ENCODE measurements at regions not wholly inside any gene's neighbourhood (a gene's known extent, or its start where the extent isn't known, plus 50 kb on each side); places are given as distances from the start of the nearest gene placed in this dataset.

GRCh38 chr5:167447466-167448375, 843.7 kb upstream of the WWC1 start:
- no peak overlapping the region for H3K4me3 ChIP-seq
- TF ChIP-seq, protein P1, sequence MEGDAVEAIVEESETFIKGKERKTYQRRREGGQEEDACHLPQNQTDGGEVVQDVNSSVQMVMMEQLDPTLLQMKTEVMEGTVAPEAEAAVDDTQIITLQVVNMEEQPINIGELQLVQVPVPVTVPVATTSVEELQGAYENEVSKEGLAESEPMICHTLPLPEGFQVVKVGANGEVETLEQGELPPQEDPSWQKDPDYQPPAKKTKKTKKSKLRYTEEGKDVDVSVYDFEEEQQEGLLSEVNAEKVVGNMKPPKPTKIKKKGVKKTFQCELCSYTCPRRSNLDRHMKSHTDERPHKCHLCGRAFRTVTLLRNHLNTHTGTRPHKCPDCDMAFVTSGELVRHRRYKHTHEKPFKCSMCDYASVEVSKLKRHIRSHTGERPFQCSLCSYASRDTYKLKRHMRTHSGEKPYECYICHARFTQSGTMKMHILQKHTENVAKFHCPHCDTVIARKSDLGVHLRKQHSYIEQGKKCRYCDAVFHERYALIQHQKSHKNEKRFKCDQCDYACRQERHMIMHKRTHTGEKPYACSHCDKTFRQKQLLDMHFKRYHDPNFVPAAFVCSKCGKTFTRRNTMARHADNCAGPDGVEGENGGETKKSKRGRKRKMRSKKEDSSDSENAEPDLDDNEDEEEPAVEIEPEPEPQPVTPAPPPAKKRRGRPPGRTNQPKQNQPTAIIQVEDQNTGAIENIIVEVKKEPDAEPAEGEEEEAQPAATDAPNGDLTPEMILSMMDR (IDR thresholded peaks at IDR 0.05 in 8 of 11, conservative IDR thresholded peaks at IDR 0.05 in 3 of 11) = no peak
- TF ChIP-seq POLR2A (IDR thresholded peaks at IDR 0.05) (no peak), POLR2AphosphoS5 (IDR thresholded peaks at IDR 0.05) (no peak)
- intact Hi-C loops (cut with DNase I; ENCODE audit: low total_unique reads) = no loop called here
- 57 to 66% (median 59%) methylated on average over 8 of the region's 8 CpGs for WGBS, 5 donors
- DNase-seq = no peak
- no peaks in the 10 kb centered on the region for H3K36me3 ChIP-seq
- no peaks in the 10 kb centered on the region for H3K27me3 ChIP-seq (replicated peaks in 1 of 7)
- no peaks in the 10 kb centered on the region for H3K4me1 ChIP-seq
- peaks cover 0 to 13% (median 0%) of the 10 kb centered on the region in 8 donors for H3K9me3 ChIP-seq
- no peak overlapping the region for H3K27ac ChIP-seq

GRCh38 chr5:167448376-167448775, 843.1 kb upstream of the WWC1 start:
- TF ChIP-seq POLR2A (IDR thresholded peaks at IDR 0.05) (no peak), POLR2AphosphoS5 (IDR thresholded peaks at IDR 0.05) (no peak)
- TF ChIP-seq, protein P1 (IDR thresholded peaks at IDR 0.05 in 8 of 11, conservative IDR thresholded peaks at IDR 0.05 in 3 of 11) = no peak
- WGBS, 5 donors = 62 to 75% (median 72%) methylated on average over 7 of the region's 7 CpGs
- no peak for DNase-seq

GRCh38 chr5:167451076-167451475, 840.4 kb upstream of the WWC1 start:
- no peak for DNase-seq
- WGBS, 5 donors = 77 to 88% (median 86%) methylated on average over 7 of the region's 7 CpGs
- intact Hi-C loops (cut with DNase I; ENCODE audit: low total_unique reads) = no loop called here

More at GRCh38 chr5:167448376-167448775, 843.1 kb upstream of the WWC1 start:
- no peaks in the 10 kb centered on the region for H3K36me3 ChIP-seq
- intact Hi-C loops (cut with DNase I; ENCODE audit: low total_unique reads) = no loop called here
- no peaks in the 10 kb centered on the region for H3K4me1 ChIP-seq
- H3K27ac ChIP-seq = no peak overlapping the region
- no peak overlapping the region for H3K4me3 ChIP-seq
- peaks cover 0 to 11% (median 0%) of the 10 kb centered on the region in 8 donors for H3K9me3 ChIP-seq
- no peaks in the 10 kb centered on the region for H3K27me3 ChIP-seq (replicated peaks in 1 of 7)

DNA sequence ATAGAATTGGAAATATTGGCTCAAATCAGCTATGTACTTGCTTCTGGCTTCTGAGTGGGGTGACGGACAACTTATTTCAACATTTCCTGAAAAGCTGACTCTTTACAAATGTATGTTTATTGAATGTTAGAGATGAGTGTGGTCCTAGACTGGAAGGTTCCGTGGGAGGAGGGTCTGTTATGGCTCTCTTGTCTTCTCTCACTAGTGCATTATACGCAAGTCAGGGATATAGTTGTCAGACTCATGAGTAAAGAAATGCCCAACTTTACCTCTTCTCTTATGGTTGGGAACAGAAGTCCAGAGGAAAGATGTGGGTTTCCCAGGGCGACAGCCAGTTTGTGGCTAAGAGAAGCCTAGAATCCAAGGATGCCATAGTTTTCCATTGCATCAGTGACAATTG, 839.3 kb upstream of the WWC1 start:
- H3K4me3 ChIP-seq = no peak overlapping the region
- 83 to 91% (median 87%) methylated on average over 4 of the region's 4 CpGs for WGBS, 5 donors
- intact Hi-C loops (cut with DNase I; ENCODE audit: low total_unique reads) = no loop called here

More at GRCh38 chr5:167451076-167451475, 840.4 kb upstream of the WWC1 start:
- Histone ChIP-seq H3K27me3 (replicated peaks in 1 of 7) (no peaks in the 10 kb centered on the region), H3K4me1 (no peaks in the 10 kb centered on the region), H3K36me3 (no peaks in the 10 kb centered on the region), H3K9me3 (peaks cover 0 to 11% (median 0%) of the 10 kb centered on the region in 8 donors), H3K4me3 (no peak overlapping the region), H3K27ac (no peak overlapping the region)
- TF ChIP-seq POLR2AphosphoS5 (IDR thresholded peaks at IDR 0.05) (no peak), POLR2A (IDR thresholded peaks at IDR 0.05) (no peak)
- TF ChIP-seq, protein P1 (IDR thresholded peaks at IDR 0.05 in 8 of 11, conservative IDR thresholded peaks at IDR 0.05 in 3 of 11) = no peak

More for the DNA sequence above, 839.3 kb upstream of the WWC1 start:
- no peaks in the 10 kb centered on the region for H3K36me3 ChIP-seq
- peaks cover 0 to 11% (median 0%) of the 10 kb centered on the region in 8 donors for H3K9me3 ChIP-seq
- no peak overlapping the region for H3K27ac ChIP-seq
- TF ChIP-seq POLR2A (IDR thresholded peaks at IDR 0.05) (no peak), POLR2AphosphoS5 (IDR thresholded peaks at IDR 0.05) (no peak)
- TF ChIP-seq, protein P1 (IDR thresholded peaks at IDR 0.05 in 8 of 11, conservative IDR thresholded peaks at IDR 0.05 in 3 of 11) = no peak
- no peak for DNase-seq
- H3K27me3 ChIP-seq (replicated peaks in 1 of 7) = no peaks in the 10 kb centered on the region
- H3K4me1 ChIP-seq = no peaks in the 10 kb centered on the region
